CD4-positive, alpha-beta T cell treated with Interleukin-6 for 4 hours (primary cell): ENCODE measurements at regions not wholly inside any gene's neighbourhood (a gene's known extent, or its start where the extent isn't known, plus 50 kb on each side); places are given as distances from the start of the nearest gene placed in this dataset.

Experiments
- DNase-seq: peaks from one replicate; pipeline ENCODE4 v3.0.0-alpha.2; 2020; ENCODE audit warnings: mixed read lengths

GRCh38 chrX:57848857-57849256 lies 61.4 kb downstream of the ZXDA start:
- no peak for DNase-seq

DNA sequence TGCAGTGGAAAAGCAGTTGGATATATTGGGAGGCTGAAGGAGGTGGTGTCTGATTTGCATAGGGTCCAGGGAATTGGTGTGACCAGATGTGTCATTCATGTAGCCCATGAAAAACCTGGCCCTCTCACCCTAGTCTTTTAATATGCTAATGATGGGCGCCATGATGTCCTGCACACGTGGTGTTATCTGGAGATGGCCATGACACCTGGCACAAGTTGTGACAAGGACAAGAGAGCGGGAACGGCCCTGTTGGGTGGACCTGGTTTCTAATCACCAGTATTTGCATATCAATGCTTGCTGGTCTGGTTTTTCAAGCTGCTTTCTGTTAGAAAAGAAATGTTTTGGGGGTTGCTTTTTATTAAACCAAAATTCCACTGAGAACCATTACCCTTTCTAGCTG lies 87.4 kb downstream of the ZXDA start:
- DNase-seq, result no peak

GRCh38 chrX:57822398-57822797 lies 87.9 kb downstream of the ZXDA start:
- DNase-seq, result no peak

DNA sequence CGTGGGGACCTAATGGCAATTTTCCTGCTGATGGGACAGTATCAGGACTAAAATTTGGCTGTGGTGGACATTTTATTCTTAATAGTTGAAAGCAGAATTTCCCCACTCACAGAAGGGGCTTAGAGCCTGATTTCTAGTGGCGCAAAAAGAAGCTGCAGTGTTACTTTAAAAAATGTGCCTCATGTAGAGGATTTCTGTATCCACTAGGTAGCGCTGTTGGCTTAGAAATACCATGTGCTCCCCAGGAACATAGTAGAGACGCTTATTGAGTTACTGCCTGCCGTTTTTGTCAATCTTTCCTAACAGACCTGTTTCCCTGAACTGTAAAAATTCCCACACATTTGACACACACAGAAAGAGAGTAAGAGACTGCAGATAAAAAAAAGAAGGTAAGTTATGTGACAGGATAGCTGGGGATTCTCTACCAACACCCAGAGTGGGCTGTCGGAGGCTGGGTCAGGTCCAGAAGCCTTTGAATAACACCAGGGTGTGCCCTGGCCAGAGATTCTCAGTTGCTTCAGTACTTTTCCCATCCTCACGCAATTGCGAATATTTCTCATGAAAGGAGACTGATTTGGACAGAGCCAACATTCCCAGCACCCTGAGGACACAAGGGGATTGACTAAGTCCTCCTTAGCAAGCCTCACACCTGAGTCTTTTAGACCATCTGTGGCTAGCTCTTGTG lies 88.4 kb downstream of the ZXDA start:
- peak; percentile 42 for DNase-seq

GRCh38 chrX:57817302-57817701 lies 93.0 kb downstream of the ZXDA start:
- DNase-seq, result no peak

GRCh38 chrX:57772637-57773036 lies 92.6 kb upstream of the NLRP2B start:
- no peak for DNase-seq

DNA sequence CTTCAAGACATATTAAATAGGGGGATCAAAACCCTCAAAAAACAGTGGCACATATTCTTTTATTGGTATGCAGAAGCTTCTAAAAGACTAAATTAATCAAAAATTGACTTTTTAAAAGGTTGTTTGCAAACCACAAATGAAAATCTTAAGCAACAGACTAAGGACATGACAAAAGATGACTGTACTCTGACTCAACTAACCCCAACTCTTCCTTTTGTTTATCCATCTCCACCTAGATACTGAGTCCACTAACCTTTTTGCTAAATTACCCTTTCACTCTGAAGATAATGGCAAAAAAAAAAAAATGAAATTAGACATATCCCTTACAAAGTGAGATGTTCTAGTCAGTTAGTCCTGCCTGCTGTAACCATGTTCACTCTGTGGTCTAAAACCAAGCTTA lies 91.6 kb upstream of the NLRP2B start:
- DNase-seq, result no peak

DNA sequence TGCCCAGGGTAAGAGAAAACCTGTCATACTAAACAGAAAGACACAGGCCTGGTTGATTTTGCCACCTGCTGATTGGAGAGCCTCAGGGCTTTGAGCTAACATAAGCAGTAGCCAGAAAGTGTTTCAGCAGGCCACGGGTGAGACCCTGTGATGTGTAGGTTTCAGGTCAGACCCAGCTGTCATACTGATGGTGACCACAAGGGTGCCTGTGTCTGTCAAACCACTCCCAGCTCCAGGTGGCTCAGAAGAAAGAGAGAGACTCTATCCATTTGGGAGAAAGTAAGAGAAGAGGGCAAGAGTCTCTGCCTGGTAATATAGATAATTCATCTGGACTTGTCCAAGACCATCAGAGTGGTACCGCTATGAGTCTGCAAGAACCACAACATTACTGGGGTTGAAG lies 72.8 kb upstream of the NLRP2B start:
- DNase-seq, result no peak

GRCh38 chrX:57741107-57741506 lies 61.0 kb upstream of the NLRP2B start:
- no peak for DNase-seq

- no peak for DNase-seq
Measured at GRCh38 chrX:57737881-57738280, 57.8 kb upstream of the NLRP2B start.
